ENCODE measurements at regions not wholly inside any gene's neighbourhood (a gene's known extent, or its start where the extent isn't known, plus 50 kb on each side); places are given as distances from the start of the nearest gene placed in this dataset.

- TF ChIP-seq, protein P1, sequence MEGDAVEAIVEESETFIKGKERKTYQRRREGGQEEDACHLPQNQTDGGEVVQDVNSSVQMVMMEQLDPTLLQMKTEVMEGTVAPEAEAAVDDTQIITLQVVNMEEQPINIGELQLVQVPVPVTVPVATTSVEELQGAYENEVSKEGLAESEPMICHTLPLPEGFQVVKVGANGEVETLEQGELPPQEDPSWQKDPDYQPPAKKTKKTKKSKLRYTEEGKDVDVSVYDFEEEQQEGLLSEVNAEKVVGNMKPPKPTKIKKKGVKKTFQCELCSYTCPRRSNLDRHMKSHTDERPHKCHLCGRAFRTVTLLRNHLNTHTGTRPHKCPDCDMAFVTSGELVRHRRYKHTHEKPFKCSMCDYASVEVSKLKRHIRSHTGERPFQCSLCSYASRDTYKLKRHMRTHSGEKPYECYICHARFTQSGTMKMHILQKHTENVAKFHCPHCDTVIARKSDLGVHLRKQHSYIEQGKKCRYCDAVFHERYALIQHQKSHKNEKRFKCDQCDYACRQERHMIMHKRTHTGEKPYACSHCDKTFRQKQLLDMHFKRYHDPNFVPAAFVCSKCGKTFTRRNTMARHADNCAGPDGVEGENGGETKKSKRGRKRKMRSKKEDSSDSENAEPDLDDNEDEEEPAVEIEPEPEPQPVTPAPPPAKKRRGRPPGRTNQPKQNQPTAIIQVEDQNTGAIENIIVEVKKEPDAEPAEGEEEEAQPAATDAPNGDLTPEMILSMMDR (conservative IDR thresholded peaks at IDR 0.05; ENCODE audit: low read length) = no peak
- no peak for TF ChIP-seq EZH2phosphoT487 (IDR thresholded peaks at IDR 0.05; ENCODE audit: borderline replicate concordance)
- Histone ChIP-seq H3K9me3 (ENCODE audit: insufficient read depth, low read depth, low read length) (no peaks in the 10 kb centered on the region), H3K4me2 (ENCODE audit: low read depth, low read length, poor library complexity, severe bottlenecking) (no peak overlapping the region), H4K20me1 (ENCODE audit: insufficient read depth, low read length, poor library complexity, severe bottlenecking) (no peaks in the 10 kb centered on the region), H3K4me1 (ENCODE audit: insufficient read depth, low read length, poor library complexity, severe bottlenecking) (no peaks in the 10 kb centered on the region), H3K36me3 (ENCODE audit: insufficient read depth, low read length) (no peaks in the 10 kb centered on the region), H3K9ac (ENCODE audit: low read depth, low read length, poor library complexity, severe bottlenecking) (no peak overlapping the region), H3K27me3 (ENCODE audit: insufficient read depth, low read length, poor library complexity, severe bottlenecking) (no peaks in the 10 kb centered on the region), H3F3A (ENCODE audit: low read depth) (no peaks in the 10 kb centered on the region), H3K9me2 (replicated peaks; ENCODE audit: low read depth, low read length) (no peaks in the 10 kb centered on the region), H2AFZ (ENCODE audit: low read length) (no peak overlapping the region), H3K4me3 (ENCODE audit: low read length, poor library complexity, severe bottlenecking) (no peak overlapping the region), H3K79me2 (ENCODE audit: insufficient read depth, low read length) (no peaks in the 10 kb centered on the region)
These were observed 290.9 kb downstream of the CDC5L start for GRCh38 chr6:44678252-44678935.

DNA sequence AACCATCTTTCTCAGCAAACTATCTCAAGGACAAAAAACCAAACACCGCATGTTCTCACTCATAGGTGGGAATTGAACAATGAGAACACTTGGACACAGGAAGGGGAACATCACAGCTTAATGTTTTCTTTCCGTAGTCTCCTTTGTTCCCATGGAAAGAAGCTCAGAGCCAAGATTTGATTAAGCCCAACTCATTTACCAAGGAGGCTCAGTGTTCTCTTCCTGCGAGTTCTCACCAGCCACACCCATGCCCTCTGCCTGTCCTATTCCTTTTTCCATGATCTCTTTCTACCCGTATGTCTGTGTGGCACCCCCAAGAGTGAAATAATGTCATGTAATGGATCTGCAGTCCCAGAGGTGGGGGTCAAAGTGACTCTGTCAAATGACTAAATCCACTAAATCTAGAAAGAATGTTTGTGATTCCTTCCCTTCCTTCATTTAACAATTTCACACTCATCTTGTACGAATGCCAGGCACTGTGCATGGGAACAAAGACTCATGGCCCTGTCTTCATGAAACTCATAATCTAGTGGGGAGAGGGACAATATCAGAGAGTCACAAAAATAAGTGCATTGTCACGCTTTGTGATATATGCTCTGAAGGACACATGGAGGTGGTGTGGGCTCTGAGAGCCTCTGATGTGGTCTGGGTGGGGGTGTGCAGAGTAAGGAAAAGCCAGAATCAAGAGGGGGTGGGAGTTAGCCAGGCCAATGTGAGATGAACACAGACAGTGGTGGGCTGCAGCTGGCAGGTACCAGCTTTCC is 292.1 kb downstream of the CDC5L start:
- no peaks in the 10 kb centered on the region for H3K4me1 ChIP-seq (ENCODE audit: insufficient read depth, low read length, poor library complexity, severe bottlenecking)
- no peaks in the 10 kb centered on the region for H3K9me3 ChIP-seq (ENCODE audit: insufficient read depth, low read depth, low read length)
- H3K79me2 ChIP-seq (ENCODE audit: insufficient read depth, low read length) = no peaks in the 10 kb centered on the region
- H3K9ac ChIP-seq (ENCODE audit: low read depth, low read length, poor library complexity, severe bottlenecking) = no peak overlapping the region
- no peak for TF ChIP-seq EZH2phosphoT487 (IDR thresholded peaks at IDR 0.05; ENCODE audit: borderline replicate concordance)
- TF ChIP-seq, protein P1 (conservative IDR thresholded peaks at IDR 0.05; ENCODE audit: low read length) = no peak
- no peaks in the 10 kb centered on the region for H3F3A ChIP-seq (ENCODE audit: low read depth)
- no peaks in the 10 kb centered on the region for H4K20me1 ChIP-seq (ENCODE audit: insufficient read depth, low read length, poor library complexity, severe bottlenecking)
- H3K27me3 ChIP-seq (ENCODE audit: insufficient read depth, low read length, poor library complexity, severe bottlenecking) = no peaks in the 10 kb centered on the region
- no peaks in the 10 kb centered on the region for H3K9me2 ChIP-seq (replicated peaks; ENCODE audit: low read depth, low read length)
- H3K4me3 ChIP-seq (ENCODE audit: low read length, poor library complexity, severe bottlenecking) = no peak overlapping the region
- no peak overlapping the region for H3K4me2 ChIP-seq (ENCODE audit: low read depth, low read length, poor library complexity, severe bottlenecking)
- H2AFZ ChIP-seq (ENCODE audit: low read length) = no peak overlapping the region
- no peaks in the 10 kb centered on the region for H3K36me3 ChIP-seq (ENCODE audit: insufficient read depth, low read length)

- Histone ChIP-seq H3K4me3 (ENCODE audit: low read length, poor library complexity, severe bottlenecking) (no peak overlapping the region), H4K20me1 (ENCODE audit: insufficient read depth, low read length, poor library complexity, severe bottlenecking) (no peaks in the 10 kb centered on the region), H3K79me2 (ENCODE audit: insufficient read depth, low read length) (no peaks in the 10 kb centered on the region), H3K36me3 (ENCODE audit: insufficient read depth, low read length) (no peaks in the 10 kb centered on the region), H3K9me2 (replicated peaks; ENCODE audit: low read depth, low read length) (no peaks in the 10 kb centered on the region), H3K4me2 (ENCODE audit: low read depth, low read length, poor library complexity, severe bottlenecking) (no peak overlapping the region), H3K4me1 (ENCODE audit: insufficient read depth, low read length, poor library complexity, severe bottlenecking) (no peaks in the 10 kb centered on the region), H2AFZ (ENCODE audit: low read length) (no peak overlapping the region), H3K27me3 (ENCODE audit: insufficient read depth, low read length, poor library complexity, severe bottlenecking) (no peaks in the 10 kb centered on the region), H3F3A (ENCODE audit: low read depth) (no peaks in the 10 kb centered on the region), H3K9ac (ENCODE audit: low read depth, low read length, poor library complexity, severe bottlenecking) (no peak overlapping the region), H3K9me3 (ENCODE audit: insufficient read depth, low read depth, low read length) (no peaks in the 10 kb centered on the region)
- TF ChIP-seq EZH2phosphoT487 (IDR thresholded peaks at IDR 0.05; ENCODE audit: borderline replicate concordance) = no peak
- TF ChIP-seq, protein P1 (conservative IDR thresholded peaks at IDR 0.05; ENCODE audit: low read length) = no peak
These were observed 292.8 kb downstream of the CDC5L start for GRCh38 chr6:44680202-44680720.

All from Loucy (cell line).